ENCODE measurements at regions not wholly inside any gene's neighbourhood (a gene's known extent, or its start where the extent isn't known, plus 50 kb on each side); places are given as distances from the start of the nearest gene placed in this dataset.

DNA sequence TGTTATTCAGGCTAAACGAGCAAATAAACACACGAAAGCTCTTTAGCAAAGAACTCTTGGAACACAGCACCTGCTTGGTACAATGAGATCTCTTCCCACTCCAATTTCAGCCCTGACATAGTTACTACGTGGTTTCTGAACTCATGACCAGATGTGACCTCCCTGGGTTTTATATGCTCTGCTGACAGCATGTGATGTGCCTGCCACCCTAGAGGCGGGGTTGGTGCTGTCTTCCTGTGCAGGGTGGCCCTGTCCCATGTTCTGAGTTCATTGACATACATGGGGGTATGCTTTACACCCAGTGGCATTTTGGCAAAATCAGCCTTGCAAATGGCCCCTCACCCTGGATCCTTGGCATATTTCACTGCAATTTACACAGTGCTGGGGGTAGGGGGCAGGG, 475.3 kb upstream of the ZFHX3 start:
- TF ChIP-seq, protein P1, sequence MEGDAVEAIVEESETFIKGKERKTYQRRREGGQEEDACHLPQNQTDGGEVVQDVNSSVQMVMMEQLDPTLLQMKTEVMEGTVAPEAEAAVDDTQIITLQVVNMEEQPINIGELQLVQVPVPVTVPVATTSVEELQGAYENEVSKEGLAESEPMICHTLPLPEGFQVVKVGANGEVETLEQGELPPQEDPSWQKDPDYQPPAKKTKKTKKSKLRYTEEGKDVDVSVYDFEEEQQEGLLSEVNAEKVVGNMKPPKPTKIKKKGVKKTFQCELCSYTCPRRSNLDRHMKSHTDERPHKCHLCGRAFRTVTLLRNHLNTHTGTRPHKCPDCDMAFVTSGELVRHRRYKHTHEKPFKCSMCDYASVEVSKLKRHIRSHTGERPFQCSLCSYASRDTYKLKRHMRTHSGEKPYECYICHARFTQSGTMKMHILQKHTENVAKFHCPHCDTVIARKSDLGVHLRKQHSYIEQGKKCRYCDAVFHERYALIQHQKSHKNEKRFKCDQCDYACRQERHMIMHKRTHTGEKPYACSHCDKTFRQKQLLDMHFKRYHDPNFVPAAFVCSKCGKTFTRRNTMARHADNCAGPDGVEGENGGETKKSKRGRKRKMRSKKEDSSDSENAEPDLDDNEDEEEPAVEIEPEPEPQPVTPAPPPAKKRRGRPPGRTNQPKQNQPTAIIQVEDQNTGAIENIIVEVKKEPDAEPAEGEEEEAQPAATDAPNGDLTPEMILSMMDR (IDR thresholded peaks at IDR 0.05) = no peak
- no peak for TF ChIP-seq EP300 (IDR thresholded peaks at IDR 0.05)
- TF ChIP-seq POLR2A (IDR thresholded peaks at IDR 0.05) = no peak
- no peak for TF ChIP-seq POLR2AphosphoS5 (IDR thresholded peaks at IDR 0.05)

Data from upper lobe of left lung (tissue), 4 donors.